Lower leg skin (tissue), 4 donors: ENCODE measurements at regions not wholly inside any gene's neighbourhood (a gene's known extent, or its start where the extent isn't known, plus 50 kb on each side); places are given as distances from the start of the nearest gene placed in this dataset.
"Not testable (repeated sequence)": the region's sequence is repeated elsewhere in the genome, so short reads cannot be mapped to it uniquely, and the experiment has no call there.

ENCODE experiments used
- DNase-seq, 2 donors: peaks; one replicate each; pipeline ENCODE4 v3.0.0-alpha.2; 2019; ENCODE audit warnings: low spot score in 2 of 2
- H3K4me3 ChIP-seq: fragments of 200-600 bp; sonication (generic); 2 replicates; pipeline ENCODE4 v1.5.1; 2017; ENCODE audit warnings: mild to moderate bottlenecking, low read depth; ENCODE audit not compliant: poor library complexity, severe bottlenecking
- POLR2A ChIP-seq, 2 donors: fragments of 450-650 bp; IDR thresholded peaks; one replicate each; pipeline ENCODE4 v1.6.1; 2016 to 2017; ENCODE audit warnings: antibody characterized with exemption in 2 of 2, mild to moderate bottlenecking in 1 of 2, moderate library complexity in 1 of 2
- WGBS, 2 donors: methylation state at CpG; one replicate each; pipeline ENCODE4 v1.1.5; 2018; 5-methylcytosine and 5-hydroxymethylcytosine counted together
- intact Hi-C: fragments of 100-400 bp; cut with DNase I; formaldehyde crosslinking; loops from one replicate; pipeline ENCODE4 v1.15.0; 2023; ENCODE audit warnings: low total_unique reads
- TF ChIP-seq, protein P1 (sequence below), 3 donors: fragments of 450-650 bp; IDR thresholded peaks; one replicate each; pipeline ENCODE4 v1.5.1; 2016; ENCODE audit warnings: antibody characterized with exemption in 3 of 3, mild to moderate bottlenecking in 3 of 3, moderate library complexity in 2 of 3

DNA sequence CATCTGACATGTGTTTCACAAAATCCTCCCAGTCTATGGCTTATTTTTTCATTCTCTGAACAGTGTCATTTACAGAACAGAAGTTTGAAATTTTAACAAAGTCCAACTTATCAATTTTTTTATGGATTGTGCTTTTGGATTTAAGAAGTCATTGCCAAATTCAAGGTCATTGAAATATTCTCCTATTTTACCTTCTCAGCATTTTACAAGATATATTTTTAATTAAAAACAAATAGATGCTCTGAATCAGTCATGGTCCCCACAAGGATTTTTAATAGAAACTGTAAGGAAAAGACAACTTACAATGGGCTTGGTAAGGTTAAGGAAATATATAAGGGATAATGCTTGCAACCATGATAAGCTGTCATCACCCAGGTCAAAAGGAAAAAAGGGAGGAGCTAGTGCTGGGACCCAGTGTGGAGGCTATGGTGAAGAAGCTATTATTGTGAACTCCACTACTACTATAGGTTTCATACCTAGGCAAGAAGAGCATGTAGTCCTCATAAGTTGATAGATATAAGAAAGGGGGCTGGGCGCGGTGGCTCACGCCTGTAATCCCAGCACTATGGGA is 144.5 kb upstream of the KCNJ15 start:
- intact Hi-C loops = no loop called here
- no peak for DNase-seq
- 97 to 98% methylated on average over 3 of the region's 3 CpGs for WGBS, 2 donors
- TF ChIP-seq, protein P1, sequence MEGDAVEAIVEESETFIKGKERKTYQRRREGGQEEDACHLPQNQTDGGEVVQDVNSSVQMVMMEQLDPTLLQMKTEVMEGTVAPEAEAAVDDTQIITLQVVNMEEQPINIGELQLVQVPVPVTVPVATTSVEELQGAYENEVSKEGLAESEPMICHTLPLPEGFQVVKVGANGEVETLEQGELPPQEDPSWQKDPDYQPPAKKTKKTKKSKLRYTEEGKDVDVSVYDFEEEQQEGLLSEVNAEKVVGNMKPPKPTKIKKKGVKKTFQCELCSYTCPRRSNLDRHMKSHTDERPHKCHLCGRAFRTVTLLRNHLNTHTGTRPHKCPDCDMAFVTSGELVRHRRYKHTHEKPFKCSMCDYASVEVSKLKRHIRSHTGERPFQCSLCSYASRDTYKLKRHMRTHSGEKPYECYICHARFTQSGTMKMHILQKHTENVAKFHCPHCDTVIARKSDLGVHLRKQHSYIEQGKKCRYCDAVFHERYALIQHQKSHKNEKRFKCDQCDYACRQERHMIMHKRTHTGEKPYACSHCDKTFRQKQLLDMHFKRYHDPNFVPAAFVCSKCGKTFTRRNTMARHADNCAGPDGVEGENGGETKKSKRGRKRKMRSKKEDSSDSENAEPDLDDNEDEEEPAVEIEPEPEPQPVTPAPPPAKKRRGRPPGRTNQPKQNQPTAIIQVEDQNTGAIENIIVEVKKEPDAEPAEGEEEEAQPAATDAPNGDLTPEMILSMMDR (IDR thresholded peaks at IDR 0.05) = no peak
- TF ChIP-seq POLR2A (IDR thresholded peaks at IDR 0.05) = no peak
- H3K4me3 ChIP-seq = no peak overlapping the region

DNA sequence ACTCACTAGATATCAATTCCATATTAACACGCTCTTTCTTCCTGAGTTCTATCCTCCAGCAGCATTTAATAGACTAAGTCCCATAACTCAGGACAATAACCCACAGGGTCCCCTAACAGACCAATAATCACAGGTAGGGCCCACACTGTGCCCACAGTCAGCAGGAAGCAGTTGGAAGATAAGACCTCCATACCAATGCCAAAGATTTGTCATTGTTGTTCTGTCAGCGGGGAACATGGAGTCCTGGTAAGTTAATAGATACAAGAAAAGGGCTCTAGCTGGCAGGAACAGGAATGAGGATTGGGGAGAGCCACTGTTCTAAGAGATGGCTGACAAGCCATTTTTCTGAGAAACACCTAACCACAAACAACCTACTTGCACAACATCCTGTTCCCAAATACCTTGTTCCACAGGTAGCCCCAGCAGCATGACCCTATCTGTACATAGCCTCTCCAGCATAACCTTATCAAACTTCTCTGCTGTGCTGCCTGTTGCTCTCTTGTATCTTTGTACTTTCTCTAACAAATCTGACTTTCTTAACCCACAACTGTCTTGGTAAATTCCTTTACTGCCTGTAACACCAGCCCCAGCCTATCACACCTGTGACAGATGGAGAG is 142.0 kb upstream of the KCNJ15 start:
- no peak overlapping the region for H3K4me3 ChIP-seq
- intact Hi-C loops = no loop called here
- 94 to 98% methylated on average over 2 of the region's 2 CpGs for WGBS, 2 donors
- DNase-seq = no peak
- TF ChIP-seq POLR2A (IDR thresholded peaks at IDR 0.05) = no peak

DNA sequence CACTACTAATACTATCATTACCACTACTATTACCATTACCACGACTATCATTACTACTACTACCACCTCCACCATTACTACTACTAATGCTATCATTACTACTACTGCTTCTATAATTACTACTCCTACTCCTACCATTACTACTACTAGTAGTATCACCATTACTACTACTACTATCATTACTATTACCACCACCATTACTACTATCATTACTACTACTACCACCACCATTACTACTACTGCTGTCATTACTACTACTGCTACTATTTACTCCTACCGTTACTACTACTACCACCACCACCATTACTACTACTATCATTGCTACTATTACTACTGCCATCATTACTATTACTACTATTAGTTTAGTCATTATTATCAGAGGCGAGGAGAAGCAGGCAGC is 140.9 kb upstream of the KCNJ15 start:
- TF ChIP-seq, protein P1 (IDR thresholded peaks at IDR 0.05) = no peak
- TF ChIP-seq POLR2A (IDR thresholded peaks at IDR 0.05) = no peak
- DNase-seq = no peak
- intact Hi-C loops = no loop called here
- H3K4me3 ChIP-seq = no peak overlapping the region
- 92 to 96% methylated on average over 3 of the region's 3 CpGs for WGBS, 2 donors

DNA sequence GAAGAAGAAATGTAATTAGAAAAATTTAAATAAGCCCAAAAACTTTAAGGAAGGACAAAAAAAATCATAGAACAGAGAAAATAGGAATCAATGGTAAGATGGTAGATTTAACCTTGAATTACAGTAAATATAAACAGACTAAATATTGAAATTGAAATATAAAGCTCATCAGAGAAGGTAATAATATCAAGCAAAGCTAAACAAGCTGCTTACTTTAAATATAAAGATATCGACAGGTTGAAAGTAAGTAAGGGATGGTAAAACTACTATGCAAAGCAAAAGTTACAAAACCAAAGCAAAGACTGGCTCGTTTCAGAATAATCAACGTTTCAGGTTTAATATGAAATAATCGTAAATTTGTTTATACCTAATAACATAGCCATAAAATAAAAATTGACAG is 137.0 kb upstream of the KCNJ15 start:
- 89 to 93% methylated on average over 4 of the region's 4 CpGs for WGBS, 2 donors
- intact Hi-C loops = no loop called here
- H3K4me3 ChIP-seq = no peak overlapping the region
- no peak for TF ChIP-seq POLR2A (IDR thresholded peaks at IDR 0.05)
- TF ChIP-seq, protein P1 (IDR thresholded peaks at IDR 0.05) = no peak
- no peak for DNase-seq

DNA sequence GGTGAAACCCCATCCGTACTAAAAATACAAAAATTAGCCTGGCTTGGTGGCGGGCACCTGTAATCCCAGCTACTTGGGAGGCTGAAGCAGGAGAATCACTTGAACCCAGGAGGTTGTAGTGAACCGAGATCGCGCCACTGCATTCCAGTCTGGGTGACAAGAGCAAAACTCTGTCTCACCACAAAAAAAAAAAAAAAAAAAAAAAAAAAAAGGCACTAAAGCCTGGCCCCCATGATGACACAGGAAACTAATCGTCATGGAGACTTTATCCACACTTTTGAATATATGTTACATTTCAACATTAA is 136.2 kb upstream of the KCNJ15 start:
- DNase-seq, H3K4me3 ChIP-seq, intact Hi-C loops: not testable (repeated sequence)
- 91 to 96% methylated on average over 6 of the region's 6 CpGs for WGBS, 2 donors

DNA sequence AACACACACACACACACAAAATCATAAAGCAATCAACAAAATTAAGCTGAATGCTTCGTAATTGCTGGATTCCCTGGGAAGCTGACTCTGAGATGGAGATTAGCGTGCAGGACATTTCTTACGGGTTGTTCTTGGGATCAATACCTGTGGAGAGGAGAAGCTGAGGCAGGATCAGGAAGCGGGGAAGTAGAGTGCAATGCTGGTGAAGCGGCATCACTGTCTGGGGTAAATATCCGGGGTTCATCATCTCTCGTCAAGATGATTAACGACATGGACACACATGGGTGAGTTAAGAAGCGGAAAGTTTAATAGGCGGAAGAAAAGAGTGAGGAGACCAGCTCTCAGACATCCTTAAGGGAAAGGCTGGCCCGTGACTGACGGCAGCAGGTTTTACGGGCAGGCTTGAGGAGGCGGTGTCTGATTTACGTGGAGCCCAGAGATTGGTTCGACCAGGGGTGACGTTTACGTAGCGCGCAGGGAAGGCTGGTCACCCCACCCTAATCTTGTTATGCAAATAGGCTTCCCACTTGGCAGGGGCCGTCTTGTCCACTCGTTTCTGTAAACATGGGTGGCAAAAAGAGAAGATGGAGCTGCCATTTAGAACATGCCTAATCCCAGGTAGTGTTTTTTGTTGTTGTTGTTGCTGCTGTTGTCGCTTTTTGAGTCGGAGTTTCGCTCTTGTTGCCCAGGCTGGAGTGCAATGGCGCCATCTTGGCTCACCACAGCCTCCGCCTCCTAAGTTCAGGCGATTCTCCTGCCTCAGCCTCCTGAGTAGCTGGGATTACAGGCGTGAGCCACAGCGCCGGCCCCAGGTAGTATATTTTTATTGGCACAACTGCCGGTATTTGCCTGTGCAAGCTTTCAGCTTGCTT is 135.6 kb upstream of the KCNJ15 start:
- intact Hi-C loops = no loop called here
- no peak overlapping the region for H3K4me3 ChIP-seq
- WGBS, 2 donors = 91% methylated on average over 32 of the region's 32 CpGs
- DNase-seq = no peak
- TF ChIP-seq POLR2A (IDR thresholded peaks at IDR 0.05) = no peak
- TF ChIP-seq, protein P1 (IDR thresholded peaks at IDR 0.05) = no peak
